ENCODE measurements at regions not wholly inside any gene's neighbourhood (a gene's known extent, or its start where the extent isn't known, plus 50 kb on each side); places are given as distances from the start of the nearest gene placed in this dataset.

DNA sequence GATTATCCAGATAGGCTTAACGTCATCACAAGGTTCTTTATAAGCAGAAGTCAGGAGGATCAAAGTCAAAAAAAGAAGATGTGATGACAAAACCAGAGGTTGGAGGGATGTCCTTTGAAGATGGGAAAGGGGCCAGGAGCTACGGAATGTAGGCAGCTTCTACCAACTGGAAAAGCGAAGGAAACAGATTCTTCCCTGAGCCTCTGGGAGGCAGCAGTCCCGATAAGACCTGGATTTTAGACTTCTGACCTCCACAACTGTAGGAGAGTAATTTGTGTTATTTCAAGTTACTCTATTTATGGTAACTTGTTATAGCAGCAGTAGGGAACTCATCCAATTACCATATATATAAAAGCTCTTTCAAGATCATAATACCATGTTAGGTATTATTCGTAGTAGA is 98.8 kb upstream of the MYCBP2 start:
- H3K36me3 Mint-ChIP-seq (ENCODE audit: low read depth): no peaks in the 10 kb centered on the region
- Histone ChIP-seq H3K9me3 (ENCODE audit: control insufficient read depth, low read length) (peaks cover 4% of the 10 kb centered on the region), H3K9ac (ENCODE audit: extremely low read depth, low read length, poor library complexity, severe bottlenecking) (no peak overlapping the region), H3K27ac (ENCODE audit: low read depth, low read length) (no peak overlapping the region), H3K27me3 (ENCODE audit: control insufficient read depth, insufficient read depth, low read length, poor library complexity, severe bottlenecking) (no peaks in the 10 kb centered on the region), H3K4me1 (ENCODE audit: control insufficient read depth, insufficient read depth, low read length) (no peaks in the 10 kb centered on the region), H3K36me3 (ENCODE audit: control insufficient read depth, insufficient read depth, low read length) (no peaks in the 10 kb centered on the region), H3K4me3 (ENCODE audit: low read length) (no peak overlapping the region)
- no peak overlapping the region for H3K4me3 Mint-ChIP-seq
- DNase-seq: no peak
- WGBS, 2 experiments (ENCODE audit: insufficient coverage in 1 of 2, insufficient read length in 1 of 2): 93 to 97% methylated on average over 3 to 4 of the region's 5 CpGs
- peaks cover 7% of the 10 kb centered on the region for H3K4me1 Mint-ChIP-seq
- H3K27me3 Mint-ChIP-seq (ENCODE audit: insufficient read depth): no peaks in the 10 kb centered on the region
- no peaks in the 10 kb centered on the region for H3K9me3 Mint-ChIP-seq
- no peak overlapping the region for H3K27ac Mint-ChIP-seq
- no peak for TF ChIP-seq CTCF (conservative IDR thresholded peaks at IDR 0.05)

GRCh38 chr13:77423296-77423695 is 96.4 kb upstream of the MYCBP2 start:
- DNase-seq: no peak
- H3K27ac Mint-ChIP-seq: no peak overlapping the region
- no peaks in the 10 kb centered on the region for H3K9me3 Mint-ChIP-seq
- Histone ChIP-seq H3K4me1 (ENCODE audit: control insufficient read depth, insufficient read depth, low read length) (no peaks in the 10 kb centered on the region), H3K9me3 (ENCODE audit: control insufficient read depth, low read length) (peaks cover 4% of the 10 kb centered on the region), H3K36me3 (ENCODE audit: control insufficient read depth, insufficient read depth, low read length) (no peaks in the 10 kb centered on the region), H3K27ac (ENCODE audit: low read depth, low read length) (no peak overlapping the region), H3K4me3 (ENCODE audit: low read length) (no peak overlapping the region), H3K27me3 (ENCODE audit: control insufficient read depth, insufficient read depth, low read length, poor library complexity, severe bottlenecking) (no peaks in the 10 kb centered on the region), H3K9ac (ENCODE audit: extremely low read depth, low read length, poor library complexity, severe bottlenecking) (no peak overlapping the region)
- no peak overlapping the region for H3K4me3 Mint-ChIP-seq
- no peaks in the 10 kb centered on the region for H3K27me3 Mint-ChIP-seq (ENCODE audit: insufficient read depth)
- no peak for TF ChIP-seq CTCF (conservative IDR thresholded peaks at IDR 0.05)
- H3K4me1 Mint-ChIP-seq: peaks cover 7% of the 10 kb centered on the region
- 85 to 88% methylated on average over 2 to 4 of the region's 4 CpGs for WGBS, 2 experiments (ENCODE audit: insufficient coverage in 1 of 2, insufficient read length in 1 of 2)
- no peaks in the 10 kb centered on the region for H3K36me3 Mint-ChIP-seq (ENCODE audit: low read depth)

- Histone ChIP-seq H3K27me3 (ENCODE audit: control insufficient read depth, insufficient read depth, low read length, poor library complexity, severe bottlenecking) (no peaks in the 10 kb centered on the region), H3K4me1 (ENCODE audit: control insufficient read depth, insufficient read depth, low read length) (no peaks in the 10 kb centered on the region), H3K9me3 (ENCODE audit: control insufficient read depth, low read length) (peaks cover 4% of the 10 kb centered on the region), H3K36me3 (ENCODE audit: control insufficient read depth, insufficient read depth, low read length) (no peaks in the 10 kb centered on the region), H3K9ac (ENCODE audit: extremely low read depth, low read length, poor library complexity, severe bottlenecking) (no peak overlapping the region), H3K4me3 (ENCODE audit: low read length) (no peak overlapping the region), H3K27ac (ENCODE audit: low read depth, low read length) (no peak overlapping the region)
- H3K36me3 Mint-ChIP-seq (ENCODE audit: low read depth): no peaks in the 10 kb centered on the region
- H3K4me1 Mint-ChIP-seq: peaks cover 7% of the 10 kb centered on the region
- H3K27me3 Mint-ChIP-seq (ENCODE audit: insufficient read depth): no peaks in the 10 kb centered on the region
- DNase-seq: no peak
- 95% methylated on average over 2 of the region's 2 CpGs; no CpG with 5 or more reads in 1 of the 2 experiments for WGBS, 2 experiments (ENCODE audit: insufficient coverage in 1 of 2, insufficient read length in 1 of 2)
- no peak overlapping the region for H3K4me3 Mint-ChIP-seq
- H3K9me3 Mint-ChIP-seq: no peaks in the 10 kb centered on the region
- no peak overlapping the region for H3K27ac Mint-ChIP-seq
- TF ChIP-seq CTCF (conservative IDR thresholded peaks at IDR 0.05): no peak
Observed at GRCh38 chr13:77422724-77423123, 95.8 kb upstream of the MYCBP2 start.

Measured in endodermal cell (in vitro differentiated cells).